Neural crest cell (in vitro differentiated cells): ENCODE measurements at regions not wholly inside any gene's neighbourhood (a gene's known extent, or its start where the extent isn't known, plus 50 kb on each side); places are given as distances from the start of the nearest gene placed in this dataset.

ENCODE experiments used
- DNase-seq: peaks from one replicate; pipeline ENCODE4 v3.0.0; 2021; ENCODE audit warnings: low read depth, mixed read lengths, low spot score
- H3K27ac Mint-ChIP-seq: one replicate; pipeline ENCODE4 v1.8.0; 2021; ENCODE audit warnings: mild to moderate bottlenecking, mixed read lengths; ENCODE audit not compliant: unreplicated experiment
- H3K27me3 Mint-ChIP-seq: 2 replicates; pipeline ENCODE4 v1.8.0; 2021; ENCODE audit warnings: low read depth, mild to moderate bottlenecking, mixed read lengths
- H3K36me3 Mint-ChIP-seq: 2 replicates; pipeline ENCODE4 v1.8.0; 2021; ENCODE audit warnings: low read depth, mild to moderate bottlenecking, mixed read lengths
- H3K4me1 Mint-ChIP-seq: 2 replicates; pipeline ENCODE4 v1.8.0; 2021; ENCODE audit warnings: mixed read lengths
- H3K4me3 Mint-ChIP-seq: one replicate; pipeline ENCODE4 v1.8.0; 2021; ENCODE audit warnings: mild to moderate bottlenecking, mixed read lengths
- H3K9me3 Mint-ChIP-seq: 2 replicates; pipeline ENCODE4 v1.8.0; 2021; ENCODE audit warnings: mixed read lengths
- CTCF ChIP-seq: fragments of 200-600 bp; sonication (generic); conservative IDR thresholded peaks from 2 replicates; pipeline ENCODE4 v1.5.0; 2021; ENCODE audit warnings: antibody characterized with exemption, mild to moderate bottlenecking

- H3K36me3 Mint-ChIP-seq, result no peaks in the 10 kb centered on the region
- no peak for TF ChIP-seq CTCF
- H3K9me3 Mint-ChIP-seq, result no peaks in the 10 kb centered on the region
- DNase-seq, result no peak
- H3K4me1 Mint-ChIP-seq, result no peaks in the 10 kb centered on the region
- H3K27ac Mint-ChIP-seq, result no peak overlapping the region
- no peak overlapping the region for H3K4me3 Mint-ChIP-seq
- no peaks in the 10 kb centered on the region for H3K27me3 Mint-ChIP-seq
These were observed 124.2 kb upstream of the MIS18BP1 start for GRCh38 chr14:45377166-45377565.

- Mint-ChIP-seq H3K9me3 (no peaks in the 10 kb centered on the region), H3K27me3 (no peaks in the 10 kb centered on the region), H3K4me1 (no peaks in the 10 kb centered on the region), H3K36me3 (no peaks in the 10 kb centered on the region), H3K4me3 (no peak overlapping the region), H3K27ac (no peak overlapping the region)
- DNase-seq, result no peak
- TF ChIP-seq CTCF, result no peak
These were observed 120.9 kb upstream of the MIS18BP1 start for GRCh38 chr14:45373877-45374276.

- no peak for TF ChIP-seq CTCF
- no peak for DNase-seq
- no peak overlapping the region for H3K4me3 Mint-ChIP-seq
- no peaks in the 10 kb centered on the region for H3K27me3 Mint-ChIP-seq
- H3K36me3 Mint-ChIP-seq, result no peaks in the 10 kb centered on the region
- H3K27ac Mint-ChIP-seq, result no peak overlapping the region
- H3K4me1 Mint-ChIP-seq, result no peaks in the 10 kb centered on the region
- no peaks in the 10 kb centered on the region for H3K9me3 Mint-ChIP-seq
These were observed 111.7 kb upstream of the MIS18BP1 start for GRCh38 chr14:45364565-45365156.

GRCh38 chr14:45362505-45362904, 109.5 kb upstream of the MIS18BP1 start:
- Mint-ChIP-seq H3K36me3 (no peaks in the 10 kb centered on the region), H3K27ac (no peak overlapping the region), H3K9me3 (no peaks in the 10 kb centered on the region), H3K4me1 (no peaks in the 10 kb centered on the region), H3K27me3 (no peaks in the 10 kb centered on the region), H3K4me3 (no peak overlapping the region)
- no peak for TF ChIP-seq CTCF
- no peak for DNase-seq

GRCh38 chr14:45361727-45362126, 108.7 kb upstream of the MIS18BP1 start:
- H3K9me3 Mint-ChIP-seq, result no peaks in the 10 kb centered on the region
- no peaks in the 10 kb centered on the region for H3K27me3 Mint-ChIP-seq
- no peak overlapping the region for H3K4me3 Mint-ChIP-seq
- H3K27ac Mint-ChIP-seq, result no peak overlapping the region
- no peak for DNase-seq
- no peaks in the 10 kb centered on the region for H3K36me3 Mint-ChIP-seq
- TF ChIP-seq CTCF, result no peak
- H3K4me1 Mint-ChIP-seq, result no peaks in the 10 kb centered on the region
